ENCODE measurements at regions not wholly inside any gene's neighbourhood (a gene's known extent, or its start where the extent isn't known, plus 50 kb on each side); places are given as distances from the start of the nearest gene placed in this dataset.
"Not testable (repeated sequence)": the region's sequence is repeated elsewhere in the genome, so short reads cannot be mapped to it uniquely, and the experiment has no call there.

GRCh38 chr5:113761594-113761993 lies 248.1 kb downstream of the YTHDC2 start:
- H3K4me3 ChIP-seq (replicated peaks; ENCODE audit: insufficient read depth, low read length), result no peak overlapping the region
- no peak overlapping the region for H3K27ac ChIP-seq (replicated peaks)
- no peak for DNase-seq (ENCODE audit: low read depth in 1 of 2, low spot score in 1 of 2)
- TF ChIP-seq SPI1 (IDR thresholded peaks at IDR 0.05; ENCODE audit: borderline replicate concordance, low read depth) (no peak), POLR2AphosphoS5 (IDR thresholded peaks at IDR 0.05; ENCODE audit: low read depth) (no peak), CTCF (IDR thresholded peaks at IDR 0.05; ENCODE audit: insufficient read depth, low read length) (no peak), REST (IDR thresholded peaks at IDR 0.05; ENCODE audit: insufficient replicate concordance, low read depth) (no peak), GABPA (IDR thresholded peaks at IDR 0.05; ENCODE audit: low read depth) (no peak)
- H3K27me3 ChIP-seq (ENCODE audit: insufficient read depth, poor library complexity, severe bottlenecking), result no peaks in the 10 kb centered on the region

- Histone ChIP-seq H3K27ac (replicated peaks) (no peak overlapping the region), H3K4me3 (replicated peaks; ENCODE audit: insufficient read depth, low read length) (no peak overlapping the region), H3K27me3 (ENCODE audit: insufficient read depth, poor library complexity, severe bottlenecking) (no peaks in the 10 kb centered on the region)
- TF ChIP-seq REST (IDR thresholded peaks at IDR 0.05; ENCODE audit: insufficient replicate concordance, low read depth) (no peak), GABPA (IDR thresholded peaks at IDR 0.05; ENCODE audit: low read depth) (no peak), SPI1 (IDR thresholded peaks at IDR 0.05; ENCODE audit: borderline replicate concordance, low read depth) (no peak), POLR2AphosphoS5 (IDR thresholded peaks at IDR 0.05; ENCODE audit: low read depth) (no peak), CTCF (IDR thresholded peaks at IDR 0.05; ENCODE audit: insufficient read depth, low read length) (no peak)
- no peak for DNase-seq (ENCODE audit: low read depth in 1 of 2, low spot score in 1 of 2)
Observed at GRCh38 chr5:113764382-113764781, 250.9 kb downstream of the YTHDC2 start.

GRCh38 chr5:113766827-113767226 lies 253.3 kb downstream of the YTHDC2 start:
- not testable (repeated sequence) for H3K27me3 ChIP-seq (ENCODE audit: insufficient read depth, poor library complexity, severe bottlenecking); H3K4me3 ChIP-seq (replicated peaks; ENCODE audit: insufficient read depth, low read length); DNase-seq (ENCODE audit: low read depth in 1 of 2, low spot score in 1 of 2); H3K27ac ChIP-seq (replicated peaks)

- no peak for TF ChIP-seq POLR2AphosphoS5 (IDR thresholded peaks at IDR 0.05; ENCODE audit: low read depth)
- TF ChIP-seq CTCF (IDR thresholded peaks at IDR 0.05; ENCODE audit: insufficient read depth, low read length), result no peak
- no peak for TF ChIP-seq REST (IDR thresholded peaks at IDR 0.05; ENCODE audit: insufficient replicate concordance, low read depth)
- TF ChIP-seq SPI1 (IDR thresholded peaks at IDR 0.05; ENCODE audit: borderline replicate concordance, low read depth), result no peak
- no peak for TF ChIP-seq GABPA (IDR thresholded peaks at IDR 0.05; ENCODE audit: low read depth)
- Histone ChIP-seq H3K27ac (replicated peaks) (no peak overlapping the region), H3K27me3 (ENCODE audit: insufficient read depth, poor library complexity, severe bottlenecking) (no peaks in the 10 kb centered on the region), H3K4me3 (replicated peaks; ENCODE audit: insufficient read depth, low read length) (no peak overlapping the region)
- DNase-seq (ENCODE audit: low read depth in 1 of 2, low spot score in 1 of 2), result no peak
Observed at GRCh38 chr5:113770648-113771047, 257.2 kb downstream of the YTHDC2 start.

Measured in HL-60 (cell line).